WTC11 (cell line): ENCODE measurements at regions not wholly inside any gene's neighbourhood (a gene's known extent, or its start where the extent isn't known, plus 50 kb on each side); places are given as distances from the start of the nearest gene placed in this dataset.

Source experiments
- ATAC-seq: fragments of 200-7000 bp; cut with Tn5 transposase; 2 replicates; pipeline ENCODE4 v1.10.0; 2021; ENCODE audit warnings: mild to moderate bottlenecking, moderate library complexity
- CTCF ChIA-PET: fragments of 300-600 bp; sonication (Branson Sonifier 250); formaldehyde crosslinking; loops from one replicate; lab custom pipeline; 2021; ENCODE audit warnings: antibody characterized with exemption; lab: Charles Lee
- POLR2A ChIA-PET: fragments of 350-600 bp; sonication (Branson Sonifier 250); formaldehyde crosslinking; loops from one replicate; lab custom pipeline; 2021; ENCODE audit warnings: antibody characterized with exemption; lab: Charles Lee
- DNase-seq: peaks from one replicate; pipeline ENCODE4 v3.0.0; 2021; ENCODE audit warnings: low spot score
- H3K27ac Mint-ChIP-seq: 2 replicates; pipeline ENCODE4 v1.8.0; 2021; ENCODE audit warnings: mixed read lengths
- H3K27me3 Mint-ChIP-seq: 2 replicates; pipeline ENCODE4 v1.8.0; 2021; ENCODE audit warnings: low read depth, mild to moderate bottlenecking, moderate library complexity, mixed read lengths
- H3K36me3 Mint-ChIP-seq: 2 replicates; pipeline ENCODE4 v1.8.0; 2021; ENCODE audit warnings: mixed read lengths
- H3K4me1 Mint-ChIP-seq: 2 replicates; pipeline ENCODE4 v1.8.0; 2022; ENCODE audit warnings: mixed read lengths
- H3K4me3 Mint-ChIP-seq: 2 replicates; pipeline ENCODE4 v1.8.0; 2021; ENCODE audit warnings: mild to moderate bottlenecking, moderate library complexity, mixed read lengths
- H3K9me3 Mint-ChIP-seq: 2 replicates; pipeline ENCODE4 v1.8.0; 2021; ENCODE audit warnings: mixed read lengths
- CDX4 ChIP-seq: fragments of 250-450 bp; sonication (Bioruptor Pico); IDR thresholded peaks from 2 replicates; pipeline ENCODE4 v1.9.0; 2021; ENCODE audit warnings: moderate library complexity, mild to moderate bottlenecking, inconsistent platforms, borderline replicate concordance
- ESRRA ChIP-seq: sonication (generic); formaldehyde crosslinking; IDR thresholded peaks from 2 replicates; pipeline ENCODE4 v1.8.1; 2022; ENCODE audit warnings: mild to moderate bottlenecking, missing genetic modification reagents, borderline replicate concordance
- FOXK1 ChIP-seq: sonication (generic); formaldehyde crosslinking; IDR thresholded peaks from 2 replicates; pipeline ENCODE4 v1.8.0; 2022; ENCODE audit warnings: mild to moderate bottlenecking, moderate library complexity, missing genetic modification reagents
- GTF2I ChIP-seq: fragments of 250-450 bp; sonication (Bioruptor Pico); conservative IDR thresholded peaks from 2 replicates; pipeline ENCODE4 v1.4.0; 2021; ENCODE audit warnings: mild to moderate bottlenecking
- JUN ChIP-seq: sonication (generic); formaldehyde crosslinking; IDR thresholded peaks from 2 replicates; pipeline ENCODE4 v1.8.0; 2023; ENCODE audit warnings: mild to moderate bottlenecking, missing genetic modification reagents
- NFATC4 ChIP-seq: fragments of 250-450 bp; sonication (Bioruptor Pico); IDR thresholded peaks from 2 replicates; pipeline ENCODE4 v1.9.0; 2021; ENCODE audit warnings: mild to moderate bottlenecking
- NR1H2 ChIP-seq: sonication (generic); formaldehyde crosslinking; IDR thresholded peaks from 2 replicates; pipeline ENCODE4 v1.9.0; 2021; ENCODE audit warnings: mild to moderate bottlenecking, moderate library complexity, missing genetic modification reagents
- NR2C2 ChIP-seq: sonication (generic); formaldehyde crosslinking; IDR thresholded peaks from 2 replicates; pipeline ENCODE4 v1.8.0; 2022; ENCODE audit warnings: mild to moderate bottlenecking, missing genetic modification reagents
- RELA ChIP-seq: sonication (generic); formaldehyde crosslinking; IDR thresholded peaks from 2 replicates; pipeline ENCODE4 v1.8.1; 2022; ENCODE audit warnings: missing genetic modification reagents, mild to moderate bottlenecking, borderline replicate concordance
- SMAD3 ChIP-seq: sonication (generic); formaldehyde crosslinking; IDR thresholded peaks from 2 replicates; pipeline ENCODE4 v1.8.0; 2022; ENCODE audit warnings: missing genetic modification reagents, mild to moderate bottlenecking, borderline replicate concordance
- SMAD4 ChIP-seq: sonication (generic); formaldehyde crosslinking; IDR thresholded peaks from 2 replicates; pipeline ENCODE4 v1.8.0; 2022; ENCODE audit warnings: mild to moderate bottlenecking, missing genetic modification reagents
- SOX15 ChIP-seq: fragments of 250-450 bp; sonication (Bioruptor Pico); IDR thresholded peaks from 2 replicates; pipeline ENCODE4 v1.9.0; 2021; ENCODE audit warnings: mild to moderate bottlenecking
- TCF7 ChIP-seq: sonication (generic); formaldehyde crosslinking; IDR thresholded peaks from 2 replicates; pipeline ENCODE4 v1.8.0; 2022; ENCODE audit warnings: mild to moderate bottlenecking, low read depth, missing genetic modification reagents, moderate library complexity
- TEAD4 ChIP-seq: sonication (generic); formaldehyde crosslinking; IDR thresholded peaks from 2 replicates; pipeline ENCODE4 v1.8.0; 2022; ENCODE audit warnings: mild to moderate bottlenecking, missing genetic modification reagents
- TP53 ChIP-seq: sonication (generic); formaldehyde crosslinking; IDR thresholded peaks from 2 replicates; pipeline ENCODE4 v1.8.1; 2023; ENCODE audit warnings: mild to moderate bottlenecking, missing genetic modification reagents
- ZBTB21 ChIP-seq: sonication (generic); formaldehyde crosslinking; IDR thresholded peaks from 2 replicates; pipeline ENCODE4 v1.8.1; 2023; ENCODE audit warnings: mild to moderate bottlenecking, missing genetic modification reagents, borderline replicate concordance
- ZMAT4 ChIP-seq: fragments of 250-450 bp; sonication (Bioruptor Pico); IDR thresholded peaks from 2 replicates; pipeline ENCODE4 v1.9.0; 2021; ENCODE audit warnings: mild to moderate bottlenecking
- ZNF317 ChIP-seq: sonication (generic); formaldehyde crosslinking; IDR thresholded peaks from 2 replicates; pipeline ENCODE4 v1.8.1; 2023; ENCODE audit warnings: low read depth, mild to moderate bottlenecking, moderate library complexity, missing genetic modification reagents, borderline replicate concordance
- ZNF396 ChIP-seq: fragments of 250-450 bp; sonication (Bioruptor Pico); IDR thresholded peaks from 2 replicates; pipeline ENCODE4 v1.8.0; 2021; ENCODE audit warnings: mild to moderate bottlenecking, moderate library complexity, borderline replicate concordance
- ZNF423 ChIP-seq: fragments of 250-450 bp; sonication (Bioruptor Pico); IDR thresholded peaks from 2 replicates; pipeline ENCODE4 v2.1.2; 2022; ENCODE audit warnings: mild to moderate bottlenecking, moderate library complexity
- TF ChIP-seq, protein P1 (sequence below): sonication (generic); formaldehyde crosslinking; IDR thresholded peaks from 2 replicates; pipeline ENCODE4 v1.8.1; 2022; ENCODE audit warnings: mild to moderate bottlenecking, moderate library complexity, missing genetic modification reagents
- TF ChIP-seq, protein P2 (sequence below): sonication (generic); formaldehyde crosslinking; IDR thresholded peaks from 2 replicates; pipeline ENCODE4 v1.8.1; 2022; ENCODE audit warnings: missing genetic modification reagents, borderline replicate concordance
- TF ChIP-seq, protein P3 (sequence below): sonication (generic); formaldehyde crosslinking; IDR thresholded peaks from 2 replicates; pipeline ENCODE4 v1.8.1; 2023; ENCODE audit warnings: mild to moderate bottlenecking, missing genetic modification reagents, moderate library complexity
- TF ChIP-seq, protein P4 (sequence below): fragments of 200-600 bp; IDR thresholded peaks from 2 replicates; pipeline ENCODE4 v1.8.0; 2022; ENCODE audit warnings: antibody characterized with exemption

DNA sequence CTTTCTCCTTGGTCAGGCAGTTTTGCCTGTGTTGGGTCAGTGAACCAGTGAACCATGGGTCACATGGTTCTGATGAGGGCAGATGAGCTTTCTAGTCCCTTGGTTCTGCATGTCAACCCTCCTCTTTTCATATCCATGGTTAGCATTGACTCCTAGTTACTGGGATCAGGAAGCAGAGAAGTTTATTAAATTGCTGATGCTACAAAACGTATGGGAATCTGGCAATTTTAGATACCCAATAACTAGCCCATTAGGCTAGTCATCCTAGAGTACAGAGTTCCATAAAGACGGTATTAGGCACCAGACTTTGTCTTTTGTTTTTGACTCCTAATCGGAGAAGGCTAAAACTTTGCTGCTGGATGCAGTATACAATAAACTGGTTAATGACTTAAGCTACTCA lies 273.1 kb downstream of the ATPSCKMT start (continued):
- TF ChIP-seq ZBTB21 (CRISPR knock-in tag) (no peak), SOX15 (CRISPR knock-in tag) (no peak), SMAD4 (no peak), ZNF317 (CRISPR knock-in tag) (no peak), ZNF423 (no peak), TCF7 (CRISPR knock-in tag) (no peak), SMAD3 (CRISPR knock-in tag) (no peak)
- TF ChIP-seq, protein P1, sequence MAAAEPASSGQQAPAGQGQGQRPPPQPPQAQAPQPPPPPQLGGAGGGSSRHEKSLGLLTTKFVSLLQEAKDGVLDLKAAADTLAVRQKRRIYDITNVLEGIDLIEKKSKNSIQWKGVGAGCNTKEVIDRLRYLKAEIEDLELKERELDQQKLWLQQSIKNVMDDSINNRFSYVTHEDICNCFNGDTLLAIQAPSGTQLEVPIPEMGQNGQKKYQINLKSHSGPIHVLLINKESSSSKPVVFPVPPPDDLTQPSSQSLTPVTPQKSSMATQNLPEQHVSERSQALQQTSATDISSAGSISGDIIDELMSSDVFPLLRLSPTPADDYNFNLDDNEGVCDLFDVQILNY (CRISPR knock-in tag): no peak

GRCh38 chr5:9972059-9972458 lies 277.6 kb downstream of the ATPSCKMT start:
- DNase-seq (no peak), ATAC-seq (no peak)
- Mint-ChIP-seq H3K4me3 (no peak overlapping the region), H3K9me3 (peaks cover 30% of the 10 kb centered on the region), H3K27me3 (no peaks in the 10 kb centered on the region), H3K27ac (no peak overlapping the region), H3K36me3 (peaks cover 10% of the 10 kb centered on the region), H3K4me1 (peaks cover 7% of the 10 kb centered on the region)
- TF ChIP-seq NR2C2 (CRISPR knock-in tag) (no peak), SOX15 (CRISPR knock-in tag) (no peak), CDX4 (no peak), ZMAT4 (CRISPR knock-in tag) (no peak), RELA (CRISPR knock-in tag) (no peak), SMAD4 (no peak), NFATC4 (no peak), GTF2I (CRISPR knock-in tag) (no peak), ESRRA (no peak), SMAD3 (CRISPR knock-in tag) (no peak), TEAD4 (CRISPR knock-in tag) (no peak), NR1H2 (no peak), FOXK1 (CRISPR knock-in tag) (no peak), TP53 (CRISPR knock-in tag) (no peak), ZNF396 (CRISPR knock-in tag) (no peak), ZNF423 (no peak), JUN (no peak)
- TF ChIP-seq, protein P2, sequence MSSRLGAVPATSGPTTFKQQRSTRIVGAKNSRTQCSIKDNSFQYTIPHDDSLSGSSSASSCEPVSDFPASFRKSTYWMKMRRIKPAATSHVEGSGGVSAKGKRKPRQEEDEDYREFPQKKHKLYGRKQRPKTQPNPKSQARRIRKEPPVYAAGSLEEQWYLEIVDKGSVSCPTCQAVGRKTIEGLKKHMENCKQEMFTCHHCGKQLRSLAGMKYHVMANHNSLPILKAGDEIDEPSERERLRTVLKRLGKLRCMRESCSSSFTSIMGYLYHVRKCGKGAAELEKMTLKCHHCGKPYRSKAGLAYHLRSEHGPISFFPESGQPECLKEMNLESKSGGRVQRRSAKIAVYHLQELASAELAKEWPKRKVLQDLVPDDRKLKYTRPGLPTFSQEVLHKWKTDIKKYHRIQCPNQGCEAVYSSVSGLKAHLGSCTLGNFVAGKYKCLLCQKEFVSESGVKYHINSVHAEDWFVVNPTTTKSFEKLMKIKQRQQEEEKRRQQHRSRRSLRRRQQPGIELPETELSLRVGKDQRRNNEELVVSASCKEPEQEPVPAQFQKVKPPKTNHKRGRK (CRISPR knock-in tag): no peak
- TF ChIP-seq, protein P3, sequence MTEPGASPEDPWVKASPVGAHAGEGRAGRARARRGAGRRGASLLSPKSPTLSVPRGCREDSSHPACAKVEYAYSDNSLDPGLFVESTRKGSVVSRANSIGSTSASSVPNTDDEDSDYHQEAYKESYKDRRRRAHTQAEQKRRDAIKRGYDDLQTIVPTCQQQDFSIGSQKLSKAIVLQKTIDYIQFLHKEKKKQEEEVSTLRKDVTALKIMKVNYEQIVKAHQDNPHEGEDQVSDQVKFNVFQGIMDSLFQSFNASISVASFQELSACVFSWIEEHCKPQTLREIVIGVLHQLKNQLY (CRISPR knock-in tag): no peak
- TF ChIP-seq, protein P4, sequence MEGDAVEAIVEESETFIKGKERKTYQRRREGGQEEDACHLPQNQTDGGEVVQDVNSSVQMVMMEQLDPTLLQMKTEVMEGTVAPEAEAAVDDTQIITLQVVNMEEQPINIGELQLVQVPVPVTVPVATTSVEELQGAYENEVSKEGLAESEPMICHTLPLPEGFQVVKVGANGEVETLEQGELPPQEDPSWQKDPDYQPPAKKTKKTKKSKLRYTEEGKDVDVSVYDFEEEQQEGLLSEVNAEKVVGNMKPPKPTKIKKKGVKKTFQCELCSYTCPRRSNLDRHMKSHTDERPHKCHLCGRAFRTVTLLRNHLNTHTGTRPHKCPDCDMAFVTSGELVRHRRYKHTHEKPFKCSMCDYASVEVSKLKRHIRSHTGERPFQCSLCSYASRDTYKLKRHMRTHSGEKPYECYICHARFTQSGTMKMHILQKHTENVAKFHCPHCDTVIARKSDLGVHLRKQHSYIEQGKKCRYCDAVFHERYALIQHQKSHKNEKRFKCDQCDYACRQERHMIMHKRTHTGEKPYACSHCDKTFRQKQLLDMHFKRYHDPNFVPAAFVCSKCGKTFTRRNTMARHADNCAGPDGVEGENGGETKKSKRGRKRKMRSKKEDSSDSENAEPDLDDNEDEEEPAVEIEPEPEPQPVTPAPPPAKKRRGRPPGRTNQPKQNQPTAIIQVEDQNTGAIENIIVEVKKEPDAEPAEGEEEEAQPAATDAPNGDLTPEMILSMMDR: no peak
- CTCF ChIA-PET: no interaction called here
- POLR2A ChIA-PET: no interaction called here
